ENCODE measurements at regions not wholly inside any gene's neighbourhood (a gene's known extent, or its start where the extent isn't known, plus 50 kb on each side); places are given as distances from the start of the nearest gene placed in this dataset.

DNA sequence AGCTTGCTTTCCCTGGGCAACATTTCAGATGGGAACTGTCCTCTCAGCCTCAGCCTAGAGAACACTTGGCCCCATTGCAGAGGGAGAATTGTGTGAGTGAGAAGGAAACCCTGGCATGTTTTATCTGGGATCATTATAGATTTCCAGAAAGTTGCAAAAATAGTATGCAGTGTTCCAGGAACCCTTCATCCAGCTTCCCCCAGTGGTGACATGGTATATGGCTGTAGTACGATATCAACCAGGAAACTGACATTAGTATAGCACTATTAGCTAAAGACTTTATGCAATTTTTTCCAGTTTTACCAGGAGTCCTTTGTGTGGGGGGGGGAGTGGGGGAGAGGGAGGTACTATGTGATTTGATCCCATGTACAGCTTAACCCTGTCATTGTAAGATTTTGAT, 166.2 kb upstream of the KBTBD8 start:
- CTCF ChIA-PET, result interaction anchor here (0.9 kb wide), 1 partner anchor 10 kb away, joined by 5 read pairs; no protein-coding TSS in a partner anchor
- no peaks in the 10 kb centered on the region for H3K36me3 ChIP-seq (ENCODE audit: control insufficient read depth in 2 of 2, insufficient read depth in 1 of 2, low read length in 2 of 2)
- H3K27ac ChIP-seq (ENCODE audit: extremely low read depth, low read depth, low read length), result no peak overlapping the region
- H3K4me3 ChIP-seq (ENCODE audit: low read depth, low read length), result no peak overlapping the region
- POLR2A ChIA-PET, result interaction anchor here (0.5 kb wide), 1 partner anchor 555 kb away, joined by 4 read pairs; no protein-coding TSS in a partner anchor
- no peaks in the 10 kb centered on the region for H3K9me3 ChIP-seq (ENCODE audit: control insufficient read depth, insufficient read depth, low read depth, low read length)
- TF ChIP-seq ZNF223 (tag by site-specific recombination; IDR thresholded peaks at IDR 0.05) (no peak), ZNF529 (tag by site-specific recombination; IDR thresholded peaks at IDR 0.05; ENCODE audit: insufficient replicate concordance) (peak; percentile 93)
- no peaks in the 10 kb centered on the region for H3K4me1 ChIP-seq (ENCODE audit: control insufficient read depth, insufficient read depth, low read length)

GRCh38 chr3:66836363-66837152, 161.5 kb upstream of the KBTBD8 start:
- Histone ChIP-seq H3K4me1 (ENCODE audit: control insufficient read depth, insufficient read depth, low read length) (no peaks in the 10 kb centered on the region), H3K27ac (ENCODE audit: extremely low read depth, low read depth, low read length) (no peak overlapping the region), H3K4me3 (ENCODE audit: low read depth, low read length) (no peak overlapping the region), H3K9me3 (ENCODE audit: control insufficient read depth, insufficient read depth, low read depth, low read length) (no peaks in the 10 kb centered on the region), H3K36me3 (ENCODE audit: control insufficient read depth in 2 of 2, insufficient read depth in 1 of 2, low read length in 2 of 2) (no peaks in the 10 kb centered on the region)
- no peak for TF ChIP-seq ZFP37 (tag by site-specific recombination; IDR thresholded peaks at IDR 0.05)
- TF ChIP-seq ZBTB1 (tag by site-specific recombination; IDR thresholded peaks at IDR 0.05), result no peak
- no peak for TF ChIP-seq ZIC2 (tag by site-specific recombination; IDR thresholded peaks at IDR 0.05)
- no peak for TF ChIP-seq KLF7 (tag by site-specific recombination; IDR thresholded peaks at IDR 0.05; ENCODE audit: borderline replicate concordance)
- no peak for TF ChIP-seq ZNF394 (tag by site-specific recombination; IDR thresholded peaks at IDR 0.05; ENCODE audit: borderline replicate concordance)
- no peak for TF ChIP-seq ZNF660 (tag by site-specific recombination; IDR thresholded peaks at IDR 0.05)
- TF ChIP-seq SP3 (tag by site-specific recombination; IDR thresholded peaks at IDR 0.05), result no peak
- no peak for TF ChIP-seq ZNF48 (tag by site-specific recombination; IDR thresholded peaks at IDR 0.05)
- TF ChIP-seq ZNF132 (tag by site-specific recombination; IDR thresholded peaks at IDR 0.05; ENCODE audit: borderline replicate concordance), result no peak
- no peak for TF ChIP-seq ZNF423 (tag by site-specific recombination; IDR thresholded peaks at IDR 0.05)
- TF ChIP-seq ZNF701 (tag by site-specific recombination; IDR thresholded peaks at IDR 0.05), result no peak
- TF ChIP-seq, protein P1, sequence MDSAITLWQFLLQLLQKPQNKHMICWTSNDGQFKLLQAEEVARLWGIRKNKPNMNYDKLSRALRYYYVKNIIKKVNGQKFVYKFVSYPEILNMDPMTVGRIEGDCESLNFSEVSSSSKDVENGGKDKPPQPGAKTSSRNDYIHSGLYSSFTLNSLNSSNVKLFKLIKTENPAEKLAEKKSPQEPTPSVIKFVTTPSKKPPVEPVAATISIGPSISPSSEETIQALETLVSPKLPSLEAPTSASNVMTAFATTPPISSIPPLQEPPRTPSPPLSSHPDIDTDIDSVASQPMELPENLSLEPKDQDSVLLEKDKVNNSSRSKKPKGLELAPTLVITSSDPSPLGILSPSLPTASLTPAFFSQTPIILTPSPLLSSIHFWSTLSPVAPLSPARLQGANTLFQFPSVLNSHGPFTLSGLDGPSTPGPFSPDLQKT (IDR thresholded peaks at IDR 0.05; ENCODE audit: borderline replicate concordance, low read depth, low read length), result no peak
- no peak for TF ChIP-seq ZNF792 (tag by site-specific recombination; IDR thresholded peaks at IDR 0.05)
- TF ChIP-seq YY2 (tag by site-specific recombination; IDR thresholded peaks at IDR 0.05), result no peak
- ChIA-PET POLR2A (no interaction called here), CTCF (interaction anchor here (0.6 kb wide), 2 partner anchors 36 to 146 kb away, joined by 3 to 5 read pairs; no protein-coding TSS in a partner anchor)

GRCh38 chr3:66838704-66839103, 159.4 kb upstream of the KBTBD8 start:
- H3K27ac ChIP-seq (ENCODE audit: extremely low read depth, low read depth, low read length), result no peak overlapping the region
- CTCF ChIA-PET, result interaction anchor here (0.6 kb wide), 1 partner anchor 185 kb away, joined by 5 read pairs; no protein-coding TSS in a partner anchor
- no peaks in the 10 kb centered on the region for H3K9me3 ChIP-seq (ENCODE audit: control insufficient read depth, insufficient read depth, low read depth, low read length)
- H3K4me3 ChIP-seq (ENCODE audit: low read depth, low read length), result no peak overlapping the region
- H3K4me1 ChIP-seq (ENCODE audit: control insufficient read depth, insufficient read depth, low read length), result no peaks in the 10 kb centered on the region
- POLR2A ChIA-PET, result no interaction called here
- no peaks in the 10 kb centered on the region for H3K36me3 ChIP-seq (ENCODE audit: control insufficient read depth in 2 of 2, insufficient read depth in 1 of 2, low read length in 2 of 2)
- TF ChIP-seq, protein P2, sequence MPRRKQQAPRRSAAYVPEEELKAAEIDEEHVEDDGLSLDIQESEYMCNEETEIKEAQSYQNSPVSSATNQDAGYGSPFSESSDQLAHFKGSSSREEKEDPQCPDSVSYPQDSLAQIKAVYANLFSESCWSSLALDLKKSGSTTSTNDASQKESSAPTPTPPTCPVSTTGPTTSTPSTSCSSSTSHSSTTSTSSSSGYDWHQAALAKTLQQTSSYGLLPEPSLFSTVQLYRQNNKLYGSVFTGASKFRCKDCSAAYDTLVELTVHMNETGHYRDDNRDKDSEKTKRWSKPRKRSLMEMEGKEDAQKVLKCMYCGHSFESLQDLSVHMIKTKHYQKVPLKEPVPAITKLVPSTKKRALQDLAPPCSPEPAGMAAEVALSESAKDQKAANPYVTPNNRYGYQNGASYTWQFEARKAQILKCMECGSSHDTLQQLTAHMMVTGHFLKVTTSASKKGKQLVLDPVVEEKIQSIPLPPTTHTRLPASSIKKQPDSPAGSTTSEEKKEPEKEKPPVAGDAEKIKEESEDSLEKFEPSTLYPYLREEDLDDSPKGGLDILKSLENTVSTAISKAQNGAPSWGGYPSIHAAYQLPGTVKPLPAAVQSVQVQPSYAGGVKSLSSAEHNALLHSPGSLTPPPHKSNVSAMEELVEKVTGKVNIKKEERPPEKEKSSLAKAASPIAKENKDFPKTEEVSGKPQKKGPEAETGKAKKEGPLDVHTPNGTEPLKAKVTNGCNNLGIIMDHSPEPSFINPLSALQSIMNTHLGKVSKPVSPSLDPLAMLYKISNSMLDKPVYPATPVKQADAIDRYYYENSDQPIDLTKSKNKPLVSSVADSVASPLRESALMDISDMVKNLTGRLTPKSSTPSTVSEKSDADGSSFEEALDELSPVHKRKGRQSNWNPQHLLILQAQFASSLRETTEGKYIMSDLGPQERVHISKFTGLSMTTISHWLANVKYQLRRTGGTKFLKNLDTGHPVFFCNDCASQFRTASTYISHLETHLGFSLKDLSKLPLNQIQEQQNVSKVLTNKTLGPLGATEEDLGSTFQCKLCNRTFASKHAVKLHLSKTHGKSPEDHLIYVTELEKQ (tag by site-specific recombination; IDR thresholded peaks at IDR 0.05; ENCODE audit: borderline replicate concordance), result no peak
- TF ChIP-seq KLF7 (tag by site-specific recombination; IDR thresholded peaks at IDR 0.05; ENCODE audit: borderline replicate concordance) (no peak), SP2 (tag by site-specific recombination; IDR thresholded peaks at IDR 0.05) (no peak), ZNF148 (tag by site-specific recombination; IDR thresholded peaks at IDR 0.05; ENCODE audit: borderline replicate concordance) (no peak), BCL11A (tag by site-specific recombination; IDR thresholded peaks at IDR 0.05; ENCODE audit: low read depth) (no peak), ZNF624 (tag by site-specific recombination; IDR thresholded peaks at IDR 0.05) (no peak), ZNF585B (tag by site-specific recombination; IDR thresholded peaks at IDR 0.05) (no peak)

Data from HEK293 (cell line).